ENCODE measurements at regions not wholly inside any gene's neighbourhood (a gene's known extent, or its start where the extent isn't known, plus 50 kb on each side); places are given as distances from the start of the nearest gene placed in this dataset.
"Not testable (repeated sequence)": the region's sequence is repeated elsewhere in the genome, so short reads cannot be mapped to it uniquely, and the experiment has no call there.

- H3K36me3 ChIP-seq: no peaks in the 10 kb centered on the region
- no peak for DNase-seq (ENCODE audit: low read depth in 1 of 2, low spot score in 2 of 2)
- H3K27ac ChIP-seq: no peak overlapping the region
These were observed 225.7 kb upstream of the DMRT1 start for GRCh38 chr9:615756-616155.

GRCh38 chr9:616694-617093 lies 224.8 kb upstream of the DMRT1 start:
- Histone ChIP-seq H3K9me3 (replicated peaks) (no peaks in the 10 kb centered on the region), H3K27me3 (replicated peaks) (no peaks in the 10 kb centered on the region), H3K4me1 (replicated peaks) (no peaks in the 10 kb centered on the region), H3K27ac (no peak overlapping the region), H3K36me3 (no peaks in the 10 kb centered on the region), H3K4me3 (no peak overlapping the region)
- DNase-seq (ENCODE audit: low read depth in 1 of 2, low spot score in 2 of 2): no peak

More at GRCh38 chr9:615756-616155, 225.7 kb upstream of the DMRT1 start:
- Histone ChIP-seq H3K4me1 (replicated peaks) (no peaks in the 10 kb centered on the region), H3K27me3 (replicated peaks) (no peaks in the 10 kb centered on the region), H3K9me3 (replicated peaks) (no peaks in the 10 kb centered on the region), H3K4me3 (no peak overlapping the region)

GRCh38 chr9:617445-618085 lies 223.9 kb upstream of the DMRT1 start:
- Histone ChIP-seq H3K36me3 (no peaks in the 10 kb centered on the region), H3K4me1 (replicated peaks) (no peaks in the 10 kb centered on the region), H3K27me3 (replicated peaks) (no peaks in the 10 kb centered on the region), H3K9me3 (replicated peaks) (no peaks in the 10 kb centered on the region), H3K27ac (no peak overlapping the region), H3K4me3 (no peak overlapping the region)
- no peak for DNase-seq (ENCODE audit: low read depth in 1 of 2, low spot score in 2 of 2)

GRCh38 chr9:618478-618877 lies 223.0 kb upstream of the DMRT1 start:
- no peaks in the 10 kb centered on the region for H3K4me1 ChIP-seq (replicated peaks)
- H3K36me3 ChIP-seq: no peaks in the 10 kb centered on the region
- H3K27me3 ChIP-seq (replicated peaks): no peaks in the 10 kb centered on the region
- H3K4me3 ChIP-seq: no peak overlapping the region
- DNase-seq (ENCODE audit: low read depth in 1 of 2, low spot score in 2 of 2): no peak
- H3K27ac ChIP-seq: no peak overlapping the region
- no peaks in the 10 kb centered on the region for H3K9me3 ChIP-seq (replicated peaks)

- Histone ChIP-seq H3K27ac (no peak overlapping the region), H3K36me3 (no peaks in the 10 kb centered on the region), H3K4me3 (no peak overlapping the region), H3K27me3 (replicated peaks) (no peaks in the 10 kb centered on the region), H3K4me1 (replicated peaks) (no peaks in the 10 kb centered on the region), H3K9me3 (replicated peaks) (no peaks in the 10 kb centered on the region)
- no peak for DNase-seq (ENCODE audit: low read depth in 1 of 2, low spot score in 2 of 2)
These were observed 220.2 kb upstream of the DMRT1 start for GRCh38 chr9:621201-621855.

GRCh38 chr9:624935-625500 lies 216.5 kb upstream of the DMRT1 start:
- no peak for DNase-seq (ENCODE audit: low read depth in 1 of 2, low spot score in 2 of 2)
- H3K9me3 ChIP-seq (replicated peaks): no peaks in the 10 kb centered on the region
- no peaks in the 10 kb centered on the region for H3K27me3 ChIP-seq (replicated peaks)
- no peak overlapping the region for H3K4me3 ChIP-seq
- H3K4me1 ChIP-seq (replicated peaks): no peaks in the 10 kb centered on the region
- no peaks in the 10 kb centered on the region for H3K36me3 ChIP-seq
- no peak overlapping the region for H3K27ac ChIP-seq

GRCh38 chr9:625613-626012 lies 215.9 kb upstream of the DMRT1 start:
- DNase-seq (ENCODE audit: low read depth in 1 of 2, low spot score in 2 of 2): no peak
- Histone ChIP-seq H3K27me3 (replicated peaks) (no peaks in the 10 kb centered on the region), H3K36me3 (no peaks in the 10 kb centered on the region), H3K27ac (no peak overlapping the region), H3K9me3 (replicated peaks) (no peaks in the 10 kb centered on the region), H3K4me3 (no peak overlapping the region), H3K4me1 (replicated peaks) (no peaks in the 10 kb centered on the region)

- H3K4me3 ChIP-seq; H3K4me1 ChIP-seq (replicated peaks); H3K9me3 ChIP-seq (replicated peaks); H3K36me3 ChIP-seq; DNase-seq (ENCODE audit: low read depth in 1 of 2, low spot score in 2 of 2); H3K27me3 ChIP-seq (replicated peaks); H3K27ac ChIP-seq: not testable (repeated sequence)
These were observed 215.4 kb upstream of the DMRT1 start for GRCh38 chr9:626114-626513.

- Histone ChIP-seq H3K4me1 (replicated peaks) (no peaks in the 10 kb centered on the region), H3K9me3 (replicated peaks) (no peaks in the 10 kb centered on the region), H3K36me3 (no peaks in the 10 kb centered on the region), H3K27me3 (replicated peaks) (no peaks in the 10 kb centered on the region), H3K27ac (no peak overlapping the region), H3K4me3 (no peak overlapping the region)
- no peak for DNase-seq (ENCODE audit: low read depth in 1 of 2, low spot score in 2 of 2)
These were observed 214.9 kb upstream of the DMRT1 start for GRCh38 chr9:626596-626995.

- Histone ChIP-seq H3K4me1 (replicated peaks) (no peaks in the 10 kb centered on the region), H3K36me3 (no peaks in the 10 kb centered on the region), H3K27ac (no peak overlapping the region), H3K27me3 (replicated peaks) (no peaks in the 10 kb centered on the region), H3K9me3 (replicated peaks) (no peaks in the 10 kb centered on the region), H3K4me3 (no peak overlapping the region)
- DNase-seq (ENCODE audit: low read depth in 1 of 2, low spot score in 2 of 2): no peak
These were observed 214.0 kb upstream of the DMRT1 start for GRCh38 chr9:627336-627970.

GRCh38 chr9:629146-629545 lies 212.4 kb upstream of the DMRT1 start:
- H3K9me3 ChIP-seq (replicated peaks): no peaks in the 10 kb centered on the region
- no peaks in the 10 kb centered on the region for H3K36me3 ChIP-seq
- no peak overlapping the region for H3K27ac ChIP-seq
- no peak for DNase-seq (ENCODE audit: low read depth in 1 of 2, low spot score in 2 of 2)
- no peak overlapping the region for H3K4me3 ChIP-seq
- no peaks in the 10 kb centered on the region for H3K27me3 ChIP-seq (replicated peaks)
- H3K4me1 ChIP-seq (replicated peaks): no peaks in the 10 kb centered on the region

- H3K4me1 ChIP-seq (replicated peaks): no peaks in the 10 kb centered on the region
- no peak overlapping the region for H3K4me3 ChIP-seq
- no peaks in the 10 kb centered on the region for H3K36me3 ChIP-seq
- no peaks in the 10 kb centered on the region for H3K27me3 ChIP-seq (replicated peaks)
- H3K9me3 ChIP-seq (replicated peaks): no peaks in the 10 kb centered on the region
- H3K27ac ChIP-seq: no peak overlapping the region
- no peak for DNase-seq (ENCODE audit: low read depth in 1 of 2, low spot score in 2 of 2)
These were observed 210.7 kb upstream of the DMRT1 start for GRCh38 chr9:630817-631216.

- no peaks in the 10 kb centered on the region for H3K9me3 ChIP-seq (replicated peaks)
- H3K4me3 ChIP-seq: no peak overlapping the region
- no peaks in the 10 kb centered on the region for H3K27me3 ChIP-seq (replicated peaks)
- no peaks in the 10 kb centered on the region for H3K36me3 ChIP-seq
- no peak overlapping the region for H3K27ac ChIP-seq
- no peaks in the 10 kb centered on the region for H3K4me1 ChIP-seq (replicated peaks)
- DNase-seq (ENCODE audit: low read depth in 1 of 2, low spot score in 2 of 2): no peak
These were observed 209.9 kb upstream of the DMRT1 start for GRCh38 chr9:631596-631995.

- no peak for DNase-seq (ENCODE audit: low read depth in 1 of 2, low spot score in 2 of 2)
- Histone ChIP-seq H3K4me1 (replicated peaks) (no peaks in the 10 kb centered on the region), H3K27me3 (replicated peaks) (no peaks in the 10 kb centered on the region), H3K36me3 (no peaks in the 10 kb centered on the region), H3K9me3 (replicated peaks) (no peaks in the 10 kb centered on the region), H3K4me3 (no peak overlapping the region), H3K27ac (no peak overlapping the region)
These were observed 208.0 kb upstream of the DMRT1 start for GRCh38 chr9:633461-633860.
